HCT116 (cell line): ENCODE measurements at regions not wholly inside any gene's neighbourhood (a gene's known extent, or its start where the extent isn't known, plus 50 kb on each side); places are given as distances from the start of the nearest gene placed in this dataset.

Experiments used
- ATAC-seq: fragments of 200-7000 bp; cut with Tn5 transposase; 2 replicates; pipeline ENCODE4 v1.9.1; 2020; ENCODE audit warnings: mild to moderate bottlenecking, moderate library complexity
- BruUV-seq: library from RNA; stranded (reverse); fragments of 400-500 nt; replicated peaks from 2 replicates; lab custom pipeline; 2021; lab: Mats Ljungman, UMichigan
- CTCF ChIA-PET: fragments of 300-600 bp; sonication (Branson Sonifier 250); formaldehyde crosslinking; loops from one replicate; lab custom pipeline; 2021; ENCODE audit warnings: antibody characterized with exemption; lab: Charles Lee
- POLR2A ChIA-PET: fragments of 300-600, 350-600 bp; sonication (Branson Sonifier 250); formaldehyde crosslinking; loops from one replicate; lab custom pipeline; 2021; ENCODE audit warnings: antibody characterized with exemption; lab: Charles Lee
- RAD21 ChIA-PET, 2 experiments: fragments of 300-600 bp; sonication (Branson Sonifier 250); formaldehyde crosslinking; loops; one replicate each; lab custom pipeline; 2023; ENCODE audit warnings: low total read pairs in 2 of 2; ENCODE audit not compliant: uncharacterized antibody in 2 of 2, unreplicated experiment in 2 of 2, low non-redundant PET in 1 of 2; lab: Charles Lee
- DNase-seq: peaks from one replicate; pipeline ENCODE4 v3.0.0-alpha.2; 2010; ENCODE audit warnings: low read depth, low spot score
- H2AFZ ChIP-seq: fragments of 200-600 bp; shearing (Covaris generic), sonication (generic); 2 replicates; pipeline ENCODE4 v1.6.1; 2017; ENCODE audit warnings: low read depth, mixed run types, mixed read lengths, antibody characterized with exemption, low read length; ENCODE audit not compliant: poor library complexity, severe bottlenecking
- H3K27ac ChIP-seq: 2 replicates; pipeline ENCODE4 v1.5.1; 2012; ENCODE audit warnings: low read depth, low read length
- H3K27me3 ChIP-seq: fragments of 200-600 bp; sonication (generic); 2 replicates; pipeline ENCODE4 v1.6.1; 2016; ENCODE audit warnings: mixed run types, low read length, mixed read lengths; ENCODE audit not compliant: insufficient read depth
- H3K36me3 ChIP-seq, 2 experiments: fragments of 200-500 bp in 1 of 2; fragments of 200-600 bp in 1 of 2; sonication (Bioruptor generic) in 1 of 2; sonication (generic) in 1 of 2; 2 replicates each; pipeline versions ENCODE4 v1.5.1 to v1.6.1; 2014 to 2016; ENCODE audit warnings: low read length in 2 of 2, inconsistent platforms in 1 of 2, mixed read lengths in 1 of 2, mixed run types in 1 of 2; ENCODE audit not compliant: insufficient read depth in 2 of 2, control insufficient read depth in 1 of 2
- H3K4me1 ChIP-seq, 2 experiments: fragments of 200-600 bp in 1 of 2; sonication (generic) in 1 of 2; 2 replicates each; pipeline versions ENCODE4 v1.5.1 to v1.6.1; 2012 to 2017; ENCODE audit warnings: low read length in 2 of 2, inconsistent platforms in 1 of 2, mild to moderate bottlenecking in 1 of 2, mixed read lengths in 1 of 2, mixed run types in 1 of 2, moderate library complexity in 1 of 2; ENCODE audit not compliant: insufficient read depth in 2 of 2, control insufficient read depth in 1 of 2
- H3K4me2 ChIP-seq: fragments of 200-600 bp; sonication (generic); 2 replicates; pipeline ENCODE4 v1.6.1; 2017; ENCODE audit warnings: mixed run types, low read length, mixed read lengths
- H3K4me3 ChIP-seq, 2 experiments: fragments of 200-600 bp in 1 of 2; sonication (generic) in 1 of 2; replicated peaks in 1 of 2; 2 replicates each; pipeline ENCODE4 v1.5.1; 2011 to 2016; ENCODE audit warnings: low read length in 2 of 2, control low read depth in 1 of 2, low read depth in 1 of 2, mild to moderate bottlenecking in 1 of 2, mixed read lengths in 1 of 2, mixed run types in 1 of 2
- H3K79me2 ChIP-seq: fragments of 200-600 bp; sonication (generic); 2 replicates; pipeline ENCODE4 v1.6.1; 2017; ENCODE audit warnings: mild to moderate bottlenecking, mixed run types, low read length, moderate library complexity, mixed read lengths; ENCODE audit not compliant: insufficient read depth
- H3K9ac ChIP-seq: fragments of 200-600 bp; sonication (generic); 2 replicates; pipeline ENCODE4 v1.6.1; 2016; ENCODE audit warnings: low read length, mixed read lengths
- H3K9me2 ChIP-seq: fragments of 200-600 bp; sonication (generic), shearing (Covaris generic); 2 replicates; pipeline ENCODE4 v1.6.1; 2017; ENCODE audit warnings: mixed run types, mild to moderate bottlenecking, moderate library complexity; ENCODE audit not compliant: insufficient read depth
- H3K9me3 ChIP-seq, 2 experiments: fragments of 200-500 bp in 1 of 2; fragments of 200-600 bp in 1 of 2; sonication (Bioruptor generic) in 1 of 2; sonication (generic) in 1 of 2; 2 replicates each; pipeline ENCODE4 v1.6.1; 2014 to 2017; ENCODE audit warnings: low read length in 2 of 2, mixed read lengths in 2 of 2, inconsistent platforms in 1 of 2, low read depth in 1 of 2, mild to moderate bottlenecking in 1 of 2, mixed run types in 1 of 2, moderate library complexity in 1 of 2; ENCODE audit not compliant: control insufficient read depth in 1 of 2, insufficient read depth in 1 of 2
- H4K20me1 ChIP-seq: fragments of 200-600 bp; sonication (generic), shearing (Covaris generic); 2 replicates; pipeline ENCODE4 v1.6.1; 2017; ENCODE audit warnings: mixed run types, mild to moderate bottlenecking, moderate library complexity; ENCODE audit not compliant: insufficient read depth
- MAX ChIP-seq: IDR thresholded peaks from 2 replicates; pipeline ENCODE4 v1.6.1; 2012
- REST ChIP-seq: IDR thresholded peaks from 2 replicates; pipeline ENCODE4 v1.6.1; 2012; ENCODE audit warnings: low read depth
- SRF ChIP-seq: IDR thresholded peaks from 2 replicates; pipeline ENCODE4 v1.6.1; 2012; ENCODE audit warnings: low read depth
- TCF7L2 ChIP-seq: IDR thresholded peaks from 2 replicates; pipeline ENCODE4 v1.7.0; 2011; ENCODE audit warnings: borderline replicate concordance, inconsistent platforms; ENCODE audit not compliant: insufficient read depth, insufficient read length; ENCODE audit errors: extremely low read depth
- ZFX ChIP-seq: fragments of 450-650 bp; IDR thresholded peaks from 2 replicates; pipeline ENCODE4 v1.6.1; 2017
- ZNF274 ChIP-seq: fragments of 200-500 bp; sonication (Bioruptor generic); IDR thresholded peaks from 2 replicates; pipeline ENCODE4 v1.6.1; 2014; ENCODE audit warnings: mild to moderate bottlenecking, low read depth, low read length, inconsistent platforms
- intact Hi-C: fragments of 100-400 bp; cut with micrococcal nuclease; formaldehyde crosslinking; loops from 2 replicates; pipeline ENCODE4 v1.10.0; 2022

GRCh38 chrX:122579036-122579435, 605.0 kb upstream of the GRIA3 start (continued):
- TF ChIP-seq REST (no peak), ZNF274 (no peak), MAX (no peak)

- POLR2A ChIA-PET: no interaction called here
- Histone ChIP-seq H4K20me1 (no peaks in the 10 kb centered on the region), H3K4me1 (no peaks in the 10 kb centered on the region), H2AFZ (no peak overlapping the region), H3K9me3 (no peaks in the 10 kb centered on the region), H3K27ac (no peak overlapping the region), H3K36me3 (no peaks in the 10 kb centered on the region), H3K4me2 (no peak overlapping the region), H3K9me2 (no peaks in the 10 kb centered on the region), H3K27me3 (no peaks in the 10 kb centered on the region), H3K4me3 (no peak overlapping the region), H3K9ac (no peak overlapping the region), H3K79me2 (no peaks in the 10 kb centered on the region)
- BruUV-seq: no TSS peak
- TF ChIP-seq ZFX (no peak), SRF (no peak), TCF7L2 (no peak)
- intact Hi-C loops: no loop called here
- RAD21 ChIA-PET: no interaction called here
- CTCF ChIA-PET: no interaction called here
- ATAC-seq (no peak), DNase-seq (no peak)
Measured at GRCh38 chrX:122579526-122579925, 604.6 kb upstream of the GRIA3 start.
